Neutrophil (primary cell): ENCODE measurements at regions not wholly inside any gene's neighbourhood (a gene's known extent, or its start where the extent isn't known, plus 50 kb on each side); places are given as distances from the start of the nearest gene placed in this dataset.

ENCODE experiments used
- H3K27ac ChIP-seq: fragments of 200-600 bp; sonication (generic); 2 replicates; pipeline ENCODE4 v1.5.1; 2016; ENCODE audit warnings: mild to moderate bottlenecking, moderate library complexity
- H3K27me3 ChIP-seq: fragments of 200-600 bp; sonication (generic); 2 replicates; pipeline ENCODE4 v1.6.0; 2016; ENCODE audit warnings: mild to moderate bottlenecking
- H3K36me3 ChIP-seq: fragments of 200-600 bp; sonication (generic); 2 replicates; pipeline ENCODE4 v1.5.1; 2017
- H3K4me1 ChIP-seq, 2 experiments: fragments of 200-600 bp in 1 of 2; sonication (generic) in 1 of 2; 1 replicate in 1 of 2; 2 replicates in 1 of 2; pipeline versions ENCODE4 v1.5.1 to v1.6.1; 2013 to 2016; ENCODE audit warnings: low read depth in 1 of 2, low read length in 1 of 2, mild to moderate bottlenecking in 1 of 2, moderate library complexity in 1 of 2; ENCODE audit not compliant: control insufficient read depth in 1 of 2, insufficient read depth in 1 of 2
- H3K4me3 ChIP-seq, 2 experiments: fragments of 200-600 bp in 1 of 2; sonication (generic) in 1 of 2; 1 replicate in 1 of 2; 2 replicates in 1 of 2; pipeline ENCODE4 v1.5.1; 2013 to 2016; ENCODE audit warnings: low read depth in 1 of 2, low read length in 1 of 2, mild to moderate bottlenecking in 1 of 2, moderate library complexity in 1 of 2
- H3K9me3 ChIP-seq: fragments of 200-600 bp; sonication (generic); 2 replicates; pipeline ENCODE4 v1.5.1; 2016
- CTCF ChIP-seq: fragments of 200-600 bp; sonication (generic); IDR thresholded peaks from 2 replicates; pipeline ENCODE4 v1.5.1; 2016; ENCODE audit warnings: antibody characterized with exemption

GRCh38 chr12:75720812-75721641, 209.6 kb upstream of the KRR1 start:
- Histone ChIP-seq H3K4me3 (no peak overlapping the region), H3K27ac (no peak overlapping the region), H3K9me3 (no peaks in the 10 kb centered on the region), H3K27me3 (no peaks in the 10 kb centered on the region), H3K4me1 (no peaks in the 10 kb centered on the region), H3K36me3 (no peaks in the 10 kb centered on the region)
- no peak for TF ChIP-seq CTCF

- no peak for TF ChIP-seq CTCF
- Histone ChIP-seq H3K27me3 (no peaks in the 10 kb centered on the region), H3K4me1 (no peaks in the 10 kb centered on the region)
These were observed 206.5 kb upstream of the KRR1 start for GRCh38 chr12:75717902-75718301.

GRCh38 chr12:75716291-75717025, 205.0 kb upstream of the KRR1 start:
- Histone ChIP-seq H3K27ac (no peak overlapping the region), H3K27me3 (no peaks in the 10 kb centered on the region), H3K9me3 (no peaks in the 10 kb centered on the region), H3K36me3 (no peaks in the 10 kb centered on the region), H3K4me3 (no peak overlapping the region), H3K4me1 (no peaks in the 10 kb centered on the region)
- no peak for TF ChIP-seq CTCF

More at GRCh38 chr12:75717902-75718301, 206.5 kb upstream of the KRR1 start:
- no peaks in the 10 kb centered on the region for H3K9me3 ChIP-seq
- no peak overlapping the region for H3K27ac ChIP-seq
- H3K36me3 ChIP-seq: no peaks in the 10 kb centered on the region
- no peak overlapping the region for H3K4me3 ChIP-seq

GRCh38 chr12:75715682-75716081, 204.3 kb upstream of the KRR1 start:
- Histone ChIP-seq H3K36me3 (no peaks in the 10 kb centered on the region), H3K4me3 (no peak overlapping the region), H3K27ac (no peak overlapping the region), H3K4me1 (no peaks in the 10 kb centered on the region), H3K9me3 (no peaks in the 10 kb centered on the region), H3K27me3 (no peaks in the 10 kb centered on the region)
- TF ChIP-seq CTCF: no peak

- no peaks in the 10 kb centered on the region for H3K36me3 ChIP-seq
- TF ChIP-seq CTCF: no peak
- no peak overlapping the region for H3K27ac ChIP-seq
- H3K4me1 ChIP-seq: no peaks in the 10 kb centered on the region
- H3K27me3 ChIP-seq: no peaks in the 10 kb centered on the region
- H3K4me3 ChIP-seq: no peak overlapping the region
- no peaks in the 10 kb centered on the region for H3K9me3 ChIP-seq
These were observed 203.9 kb upstream of the KRR1 start for GRCh38 chr12:75715323-75715644.
